ENCODE measurements at regions not wholly inside any gene's neighbourhood (a gene's known extent, or its start where the extent isn't known, plus 50 kb on each side); places are given as distances from the start of the nearest gene placed in this dataset.

DNA sequence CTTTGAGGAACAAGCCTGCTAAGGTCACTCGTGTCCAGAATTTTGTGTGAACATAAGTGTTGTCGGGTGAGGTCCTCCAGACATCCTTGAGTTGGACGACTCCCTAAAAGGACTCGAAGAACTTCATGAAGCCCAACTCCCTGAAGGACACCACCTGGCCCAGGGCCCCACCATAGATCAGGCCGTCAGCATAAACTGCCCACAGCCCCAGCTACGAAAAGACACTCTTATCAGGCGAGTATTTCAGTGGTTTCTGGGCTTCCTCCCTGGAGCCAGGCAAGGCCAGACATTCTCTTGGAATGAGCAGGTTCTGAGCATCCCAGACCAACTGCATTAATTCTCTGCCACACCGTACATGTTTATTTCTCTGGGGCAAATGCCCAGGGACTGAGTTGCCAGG lies 170.1 kb downstream of the IGLL1 start:
- no peak for DNase-seq (ENCODE audit: low spot score)

DNA sequence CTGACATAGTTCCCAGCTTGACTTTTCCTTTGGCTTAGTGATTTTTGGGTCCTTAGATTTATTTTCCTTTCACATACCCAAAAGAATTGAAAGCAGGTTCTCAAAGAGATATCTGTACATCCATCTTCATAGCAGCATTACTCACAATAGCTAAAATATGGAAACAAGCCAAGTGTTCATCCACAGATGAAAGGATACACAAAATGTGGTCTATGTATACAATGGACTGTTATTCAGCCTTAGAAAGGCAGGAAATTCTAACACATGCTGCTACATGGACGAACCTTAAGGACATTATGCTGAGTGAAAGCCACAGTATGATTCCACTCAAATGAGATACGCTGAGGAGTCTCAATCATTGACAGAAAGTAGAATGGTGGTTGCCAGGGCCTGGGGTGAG lies 171.8 kb downstream of the IGLL1 start:
- DNase-seq (ENCODE audit: low spot score) = no peak

DNA sequence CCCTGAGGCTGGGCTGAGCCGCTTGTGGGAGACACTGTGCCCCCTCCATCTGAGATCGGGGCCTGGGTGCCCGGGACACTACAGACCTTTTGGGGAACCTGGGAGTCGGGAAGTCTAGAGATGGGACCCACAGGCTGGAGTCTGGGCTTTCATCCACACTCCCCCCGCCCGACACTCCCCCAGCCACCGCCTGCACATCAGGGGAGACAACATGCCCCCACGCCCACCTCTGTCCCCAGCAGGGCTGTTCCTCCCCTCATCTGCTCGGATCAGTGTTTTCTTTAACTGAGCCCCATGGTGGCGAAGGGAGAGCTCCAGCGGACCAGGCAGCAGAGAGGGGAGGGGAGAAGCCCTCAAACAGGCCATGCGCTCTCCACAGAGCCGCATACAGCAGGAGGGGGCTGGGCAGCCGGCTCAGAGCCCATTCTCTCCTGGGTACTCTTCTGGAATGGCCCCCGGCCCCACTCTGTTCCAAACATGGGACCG lies 174.7 kb downstream of the IGLL1 start:
- no peak for DNase-seq (ENCODE audit: low spot score)

DNA sequence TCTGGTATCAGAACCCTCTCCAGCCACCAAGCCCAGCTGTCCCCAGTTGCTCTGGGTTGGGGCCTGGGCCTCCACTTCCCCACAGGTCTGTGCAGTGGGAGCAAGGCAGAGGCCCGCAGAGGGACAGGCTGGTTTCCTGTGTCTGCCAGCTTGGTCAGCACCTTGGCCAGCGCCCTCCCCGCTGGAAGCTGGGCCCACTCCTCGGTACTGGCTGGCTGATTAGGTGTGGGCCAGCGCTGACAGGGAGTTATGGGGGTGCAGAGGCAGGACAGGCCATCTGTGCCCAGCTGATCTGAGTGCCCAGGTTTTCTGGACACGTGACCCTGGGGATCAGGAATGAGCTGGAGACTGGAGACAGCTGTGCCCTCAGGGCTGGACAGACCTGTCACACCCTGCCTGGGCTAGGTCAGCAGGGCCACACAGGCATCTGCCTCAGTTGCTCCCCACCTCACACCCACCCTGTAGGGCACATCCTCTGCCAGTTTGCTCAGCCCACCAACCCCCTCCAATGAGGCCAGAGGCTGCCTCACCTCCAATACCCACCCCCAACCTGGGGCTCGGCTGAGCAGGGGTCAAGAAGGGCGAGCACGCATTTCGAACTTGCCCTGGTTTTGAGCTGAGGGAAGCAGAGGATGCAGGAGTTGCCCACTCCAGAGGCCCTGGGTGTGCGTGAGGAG lies 175.3 kb downstream of the IGLL1 start:
- DNase-seq (ENCODE audit: low spot score) = no peak

DNA sequence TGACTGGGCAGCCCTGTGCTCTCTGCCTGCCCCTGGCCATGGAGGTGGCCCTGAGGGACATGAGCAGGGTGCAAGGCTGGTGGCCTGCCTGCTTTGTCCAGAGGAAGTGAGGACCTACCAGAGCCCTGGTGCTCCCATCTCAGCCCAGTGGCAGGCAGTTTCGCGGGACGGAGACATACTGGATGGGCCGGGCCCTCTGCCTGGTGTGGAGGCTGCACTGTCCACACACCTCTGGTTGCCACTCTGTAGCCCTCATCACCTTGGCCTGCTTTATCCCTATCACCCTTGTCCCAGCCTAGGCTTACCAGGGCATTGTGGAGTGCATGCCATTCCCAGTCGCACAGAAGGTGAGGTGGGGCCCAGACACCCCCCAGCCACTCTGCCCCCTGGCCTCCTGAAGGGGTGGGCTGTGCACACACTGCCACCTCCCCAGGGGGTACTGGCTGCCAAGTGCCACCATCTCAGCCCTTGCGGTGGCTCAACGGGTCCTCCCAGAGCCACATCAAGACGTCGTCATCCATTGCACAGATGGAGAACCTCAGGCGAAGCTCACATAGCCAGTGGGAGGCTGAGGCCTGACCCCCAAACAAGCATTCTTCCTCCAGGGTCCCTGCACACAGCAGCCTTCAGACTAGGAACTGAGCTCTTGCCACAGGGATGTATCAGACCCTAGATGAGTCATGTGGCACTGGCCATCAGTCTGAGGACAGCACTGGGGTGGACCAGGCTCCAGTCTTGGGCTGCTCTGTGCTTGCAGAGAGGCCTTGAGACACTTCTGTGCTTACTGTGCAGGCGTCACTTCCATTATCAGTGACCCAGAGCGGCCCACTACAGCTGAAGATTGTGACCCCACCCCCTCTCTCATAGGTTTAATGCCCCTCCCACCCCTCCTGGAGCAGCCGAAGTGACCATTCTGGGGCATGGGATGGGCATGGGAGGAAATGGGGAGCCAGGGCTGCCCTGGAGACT lies 176.1 kb downstream of the IGLL1 start:
- no peak for DNase-seq (ENCODE audit: low spot score)

DNA sequence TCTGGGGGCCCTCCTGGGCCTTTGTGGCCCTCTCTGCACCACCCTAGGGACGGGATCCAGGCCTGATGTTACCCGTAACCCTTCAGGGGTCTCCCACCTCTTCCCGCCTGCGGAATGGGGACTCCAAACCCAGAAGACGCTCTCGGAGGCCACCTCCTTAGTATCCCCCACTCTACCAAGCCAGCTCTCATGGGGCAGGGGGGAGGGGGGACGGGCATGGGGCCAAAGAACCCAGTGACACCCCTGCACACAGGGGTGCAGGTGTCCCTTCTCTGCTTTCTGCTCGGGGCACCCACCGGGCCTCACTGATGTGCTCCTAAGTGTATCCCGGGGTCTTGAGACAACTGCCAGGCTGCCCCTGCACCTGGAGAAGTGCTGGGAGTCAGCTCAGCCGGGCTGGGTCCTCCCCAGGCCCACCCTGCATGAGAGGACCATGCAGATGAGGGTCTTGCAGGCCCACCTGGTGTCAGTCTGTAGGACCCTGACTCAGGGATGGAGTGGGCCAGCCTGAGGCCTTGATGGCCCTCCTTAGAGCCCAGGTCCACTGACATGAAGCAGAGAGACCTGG lies 176.9 kb downstream of the IGLL1 start:
- no peak for DNase-seq (ENCODE audit: low spot score)

DNA sequence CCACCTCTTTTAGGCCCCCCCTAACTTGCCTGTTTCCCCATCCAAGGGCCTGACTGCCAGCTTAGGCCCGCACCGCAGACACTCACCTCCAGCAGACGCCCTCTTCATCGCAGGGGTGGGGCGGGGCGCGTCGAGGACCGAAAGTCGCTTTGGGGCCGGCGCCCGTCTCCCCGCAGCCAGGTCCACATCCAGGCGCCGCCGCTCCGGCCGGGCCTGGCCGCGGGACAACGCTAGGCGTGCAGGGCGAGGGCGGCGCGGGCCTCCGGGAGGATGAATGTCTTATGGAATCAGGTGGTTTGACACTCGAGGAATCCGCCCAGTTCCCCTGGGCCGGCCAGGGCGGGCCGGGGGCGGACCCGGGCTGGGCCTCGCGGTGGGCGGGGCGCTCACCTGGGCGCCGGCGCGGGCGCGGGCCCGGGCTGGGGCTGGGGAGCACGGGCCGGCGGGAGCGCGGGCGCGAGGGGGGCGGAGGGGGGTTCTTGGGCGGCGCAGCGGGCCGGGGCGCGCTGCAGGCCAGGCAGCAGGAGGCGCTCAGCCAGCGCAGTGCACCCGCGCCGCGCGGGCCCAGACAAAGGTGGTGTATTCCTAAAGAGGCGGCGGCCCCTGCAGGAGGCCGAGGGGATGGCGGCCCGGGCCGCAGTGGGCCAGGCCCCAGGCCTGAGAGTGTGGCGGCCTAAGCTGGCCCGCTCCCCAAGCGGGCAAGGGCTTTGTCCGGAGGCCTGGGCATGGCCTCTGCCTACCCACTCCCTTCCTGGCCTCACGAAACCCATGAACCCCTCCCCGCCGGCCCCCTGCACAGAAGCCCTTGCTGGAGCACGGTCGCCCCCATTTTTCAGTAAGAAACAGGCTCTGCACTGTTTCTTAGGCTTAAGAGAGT lies 177.6 kb downstream of the IGLL1 start:
- no peak for DNase-seq (ENCODE audit: low spot score)

DNA sequence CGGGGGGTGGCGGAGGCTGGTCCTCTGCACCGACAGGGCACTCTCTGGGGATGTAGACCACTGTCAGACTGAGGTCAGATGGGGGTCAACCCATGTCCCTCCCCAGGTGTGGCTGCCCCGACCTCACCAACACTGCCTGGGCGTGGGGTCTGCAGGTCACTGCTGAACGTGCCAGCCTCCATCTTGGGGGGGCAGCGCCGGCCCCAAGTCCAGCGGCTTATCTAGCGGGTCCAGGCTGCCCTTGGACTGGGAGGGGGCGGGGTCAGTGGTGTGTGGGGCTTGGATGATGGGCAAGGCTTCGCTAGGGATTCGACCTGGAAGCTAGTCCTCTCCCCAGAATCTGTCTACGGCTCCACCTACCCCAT lies 178.2 kb downstream of the IGLL1 start:
- no peak for DNase-seq (ENCODE audit: low spot score)

DNA sequence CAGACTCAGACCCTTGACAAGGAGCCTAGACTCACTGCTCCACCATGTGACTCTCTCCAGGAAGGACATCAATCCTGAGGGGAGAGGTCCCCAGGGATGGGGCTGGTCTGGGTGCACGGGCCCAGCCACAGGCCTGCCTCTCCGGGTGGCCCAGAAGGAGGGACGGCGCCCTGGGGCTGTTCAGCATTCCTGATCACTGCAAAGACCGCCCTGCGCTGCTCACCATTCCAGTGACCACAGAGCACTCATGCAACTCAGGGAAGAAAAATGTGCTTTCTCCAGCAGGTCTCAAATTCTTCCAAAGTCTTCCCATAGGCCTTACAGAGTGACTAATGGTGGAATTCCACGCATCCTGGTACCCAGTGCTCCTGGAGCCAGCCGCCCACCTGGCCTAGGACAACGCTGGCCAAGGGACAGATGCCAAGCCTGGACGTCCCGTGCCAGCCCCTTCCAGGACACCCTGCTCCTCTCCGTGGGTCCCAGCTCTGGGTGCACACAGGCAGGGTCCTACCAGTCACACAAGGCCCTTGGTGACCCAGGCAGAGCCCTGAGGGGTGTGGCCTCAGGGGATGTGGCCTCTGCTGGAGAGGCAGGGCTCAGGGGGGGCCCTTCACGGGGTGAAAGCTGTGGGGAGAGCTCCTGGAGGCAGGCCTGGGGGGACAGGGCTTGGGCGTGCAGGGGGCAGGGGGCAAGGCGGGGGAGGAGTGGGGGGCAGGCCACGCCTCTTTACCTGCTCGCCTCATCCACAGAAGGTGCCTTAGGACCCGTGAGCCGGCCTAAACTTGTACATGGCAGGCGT lies 178.8 kb downstream of the IGLL1 start:
- DNase-seq (ENCODE audit: low spot score) = no peak

DNA sequence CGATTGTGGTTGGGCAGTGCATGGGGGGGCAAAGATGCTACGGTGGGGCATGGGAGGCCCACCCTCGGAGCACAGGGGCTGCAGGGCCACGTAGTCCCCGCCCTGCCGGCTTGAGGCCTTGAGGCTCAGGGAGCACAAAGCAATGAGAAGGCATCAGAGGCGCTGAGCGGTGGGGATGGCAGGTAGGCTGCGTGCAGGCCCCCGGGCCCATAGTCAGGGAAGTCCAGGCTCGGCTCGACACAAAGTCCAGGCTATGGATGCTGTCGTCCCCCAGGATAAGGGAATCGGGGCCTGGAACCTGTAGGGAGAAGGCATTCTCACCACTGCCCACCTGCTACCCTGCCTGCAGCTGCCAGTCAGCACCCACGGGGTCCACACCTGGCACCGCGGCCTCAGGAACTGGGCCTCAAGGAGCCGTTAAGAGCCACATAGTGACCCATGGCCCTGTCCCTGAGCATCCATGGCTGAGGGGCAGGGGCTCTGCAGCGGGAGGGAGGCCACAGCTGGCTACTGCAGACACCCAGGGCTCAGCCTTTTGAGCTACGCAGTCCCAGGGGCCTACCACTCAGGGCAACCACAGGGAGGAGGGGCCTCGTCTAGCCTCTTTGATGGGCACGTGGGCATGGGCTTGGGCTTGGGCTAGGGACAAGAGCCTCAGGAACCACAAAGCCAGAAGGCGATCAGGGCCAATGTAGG lies 179.7 kb downstream of the IGLL1 start:
- DNase-seq (ENCODE audit: low spot score) = no peak

DNA sequence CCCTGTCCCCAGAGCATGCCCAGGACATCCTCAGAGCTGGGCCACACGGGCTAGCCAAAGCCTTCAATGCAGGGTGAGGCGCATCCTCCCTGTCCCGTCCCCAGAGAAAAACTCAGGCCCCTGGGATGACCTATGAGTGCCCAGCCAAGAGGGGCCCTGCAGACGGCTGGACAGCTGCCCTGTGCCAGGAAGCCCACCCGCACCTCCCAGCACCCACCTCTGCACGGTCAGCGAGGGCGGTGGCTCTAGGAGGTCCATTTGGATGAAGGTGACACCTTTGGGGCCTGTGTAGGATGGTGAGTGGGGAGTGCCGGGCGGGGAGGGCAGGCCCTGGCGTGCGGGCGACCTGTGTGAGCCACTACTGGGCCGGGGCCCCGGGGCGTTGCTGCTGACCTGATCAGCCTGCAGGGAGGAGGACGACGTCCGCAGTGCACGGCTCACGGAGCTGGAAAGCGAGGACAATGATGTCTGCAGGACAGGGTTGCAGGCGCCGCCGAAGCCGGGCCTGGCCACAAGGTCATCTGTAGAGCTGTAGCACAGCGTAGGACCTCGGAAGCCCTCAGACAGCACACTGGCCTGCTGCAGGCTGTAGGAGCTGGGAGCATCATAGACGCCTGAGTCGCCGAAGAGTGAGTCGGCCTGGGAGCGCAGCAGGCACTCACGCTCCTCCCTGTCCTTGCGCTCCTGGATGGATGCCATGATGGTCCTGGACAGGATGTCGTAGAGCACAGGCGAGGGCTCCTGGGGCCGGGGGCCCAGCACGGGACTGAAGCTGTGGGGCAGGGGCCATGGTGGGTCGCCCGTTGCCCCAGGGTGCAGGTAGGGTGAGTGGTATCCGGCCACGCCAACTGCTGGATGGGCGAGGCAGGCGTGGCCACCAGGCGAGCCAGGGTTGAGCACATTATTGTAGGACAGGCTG lies 180.5 kb downstream of the IGLL1 start:
- DNase-seq (ENCODE audit: low spot score) = no peak

DNA sequence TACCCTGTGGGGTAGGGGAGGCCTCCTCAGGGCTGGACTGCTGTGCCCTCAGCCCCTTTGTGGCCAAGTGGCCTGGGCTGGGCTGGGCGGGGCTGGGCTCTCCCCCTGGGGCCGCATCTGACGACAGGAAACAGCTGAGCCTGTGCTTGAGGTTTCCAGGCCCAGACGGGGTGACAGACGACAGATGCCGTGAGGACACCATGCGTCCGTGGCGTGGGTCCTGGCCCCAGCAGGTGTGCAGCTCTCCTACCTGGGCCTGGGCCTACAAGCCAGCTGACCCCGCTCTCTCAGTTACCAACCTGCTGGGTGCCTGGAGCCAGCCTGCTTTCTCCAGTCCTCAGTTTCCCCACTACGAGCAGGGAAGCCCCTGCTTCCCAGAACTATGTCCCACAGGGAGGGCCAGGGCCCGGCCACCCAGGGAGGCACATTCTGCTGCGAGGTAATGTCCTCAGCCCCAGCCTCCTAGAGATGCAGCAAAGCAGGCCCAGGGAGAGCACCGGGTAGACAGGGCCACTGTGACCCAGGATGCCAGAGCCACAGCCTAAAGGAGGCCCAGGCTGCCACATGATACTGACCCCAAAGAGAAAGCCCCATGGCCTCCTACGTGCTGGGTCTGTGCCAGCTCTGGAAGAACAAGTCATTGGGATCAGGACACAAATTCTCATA lies 181.3 kb downstream of the IGLL1 start:
- DNase-seq (ENCODE audit: low spot score) = no peak

DNA sequence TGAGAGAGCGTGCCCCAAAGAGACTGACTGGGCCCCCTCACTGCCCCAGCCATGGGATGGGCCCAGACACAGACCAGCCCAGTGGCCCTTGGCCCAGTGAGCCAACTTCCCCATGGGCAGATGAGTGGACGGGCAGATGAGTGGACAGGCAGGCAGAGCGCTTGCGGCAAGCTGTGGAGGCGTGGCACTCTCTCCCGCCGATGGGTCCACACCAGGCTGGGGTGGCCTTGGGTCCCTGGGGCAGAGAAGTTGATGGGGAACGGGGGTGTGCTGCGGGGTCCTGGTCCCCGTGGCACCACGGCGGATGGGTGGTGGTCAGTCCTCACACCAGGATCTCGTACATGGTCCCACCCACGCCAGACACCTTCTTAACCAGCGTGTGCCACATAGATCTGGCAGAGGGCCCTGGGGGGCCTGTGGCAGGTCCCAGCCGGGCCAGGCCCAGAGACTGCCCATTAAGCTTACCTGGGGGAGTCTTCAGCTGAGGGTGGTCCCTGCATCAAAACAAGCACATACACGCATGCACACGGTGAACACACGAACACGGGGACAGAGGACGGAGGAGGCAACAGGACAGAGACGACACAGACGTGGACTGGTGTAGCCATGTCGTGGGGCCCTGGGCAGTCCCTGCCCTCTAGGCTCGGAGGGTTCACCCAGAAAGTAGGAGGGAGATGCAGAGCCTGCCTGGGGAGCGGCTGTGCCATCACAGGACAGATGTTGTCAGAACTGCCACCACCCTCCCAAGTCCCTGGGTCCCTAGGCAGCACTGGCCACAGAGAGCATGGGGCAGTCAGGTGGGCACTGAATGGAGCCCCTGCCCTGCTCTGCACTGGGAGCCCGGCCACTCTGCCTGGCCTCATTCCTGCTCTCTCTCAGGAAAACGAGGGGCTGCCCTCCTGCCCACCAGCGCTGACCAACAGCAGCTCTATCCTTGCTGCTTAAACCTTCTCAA lies 182.2 kb downstream of the IGLL1 start:
- DNase-seq (ENCODE audit: low spot score) = no peak

DNA sequence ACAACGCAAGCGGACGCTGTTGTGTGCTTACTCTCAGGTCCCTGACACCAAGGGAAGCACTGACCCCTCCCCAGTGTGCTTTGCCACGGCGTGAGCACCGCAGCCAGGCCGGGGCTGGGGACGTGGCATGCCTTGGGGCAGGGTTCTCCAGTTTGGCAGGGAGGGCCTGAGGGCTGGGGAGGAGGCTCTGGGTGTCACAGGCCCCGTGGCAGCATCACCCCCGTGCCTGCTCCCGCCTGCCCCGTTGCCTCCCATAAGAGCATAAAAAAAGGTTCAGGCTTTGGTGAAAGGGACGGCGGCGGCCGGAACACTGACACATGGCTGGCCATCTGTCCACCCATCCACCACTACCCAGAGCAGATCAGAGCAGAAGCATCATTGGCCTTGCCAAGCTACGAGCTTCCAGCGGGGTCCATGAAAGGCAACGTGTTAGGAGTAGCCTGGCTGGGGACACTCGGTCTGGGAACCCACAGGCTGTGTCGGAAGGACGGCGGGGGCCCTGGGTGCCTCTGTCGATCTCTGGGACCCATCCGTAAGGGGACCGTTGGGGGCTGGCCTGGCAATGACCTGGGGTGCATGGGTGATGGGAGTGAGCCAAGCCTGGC lies 183.0 kb downstream of the IGLL1 start:
- DNase-seq (ENCODE audit: low spot score) = no peak

DNA sequence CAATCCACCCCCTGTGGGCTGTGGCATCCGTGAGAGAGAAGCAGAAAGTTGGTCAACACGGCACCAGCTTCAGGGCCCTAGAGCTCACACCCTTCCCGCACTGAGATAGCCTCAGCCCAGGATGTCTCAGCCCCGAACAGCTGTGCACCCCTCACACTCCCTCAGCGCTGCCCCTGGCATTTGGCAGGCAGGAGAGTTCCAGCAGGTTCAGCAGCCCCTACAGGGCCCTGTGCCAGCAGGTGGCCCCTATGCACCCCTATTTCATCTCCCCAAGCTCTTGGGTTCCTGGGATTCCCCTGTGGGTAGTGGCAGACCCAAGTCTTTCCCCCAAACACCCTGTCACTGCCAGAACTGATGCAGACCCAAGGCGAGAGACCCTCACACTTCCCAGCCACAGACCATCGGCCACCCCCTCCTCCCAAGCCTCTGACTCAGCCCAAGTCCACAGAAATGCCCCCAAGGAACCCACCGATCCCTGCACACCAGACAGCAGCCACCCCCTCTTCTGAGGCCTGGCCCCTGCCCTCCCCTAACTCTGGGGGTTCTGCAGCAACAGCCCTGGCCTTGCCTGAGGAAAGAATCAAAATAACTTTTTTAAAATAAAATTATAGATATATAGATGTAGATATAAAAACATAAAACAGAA lies 183.6 kb downstream of the IGLL1 start:
- DNase-seq (ENCODE audit: low spot score) = no peak

DNA sequence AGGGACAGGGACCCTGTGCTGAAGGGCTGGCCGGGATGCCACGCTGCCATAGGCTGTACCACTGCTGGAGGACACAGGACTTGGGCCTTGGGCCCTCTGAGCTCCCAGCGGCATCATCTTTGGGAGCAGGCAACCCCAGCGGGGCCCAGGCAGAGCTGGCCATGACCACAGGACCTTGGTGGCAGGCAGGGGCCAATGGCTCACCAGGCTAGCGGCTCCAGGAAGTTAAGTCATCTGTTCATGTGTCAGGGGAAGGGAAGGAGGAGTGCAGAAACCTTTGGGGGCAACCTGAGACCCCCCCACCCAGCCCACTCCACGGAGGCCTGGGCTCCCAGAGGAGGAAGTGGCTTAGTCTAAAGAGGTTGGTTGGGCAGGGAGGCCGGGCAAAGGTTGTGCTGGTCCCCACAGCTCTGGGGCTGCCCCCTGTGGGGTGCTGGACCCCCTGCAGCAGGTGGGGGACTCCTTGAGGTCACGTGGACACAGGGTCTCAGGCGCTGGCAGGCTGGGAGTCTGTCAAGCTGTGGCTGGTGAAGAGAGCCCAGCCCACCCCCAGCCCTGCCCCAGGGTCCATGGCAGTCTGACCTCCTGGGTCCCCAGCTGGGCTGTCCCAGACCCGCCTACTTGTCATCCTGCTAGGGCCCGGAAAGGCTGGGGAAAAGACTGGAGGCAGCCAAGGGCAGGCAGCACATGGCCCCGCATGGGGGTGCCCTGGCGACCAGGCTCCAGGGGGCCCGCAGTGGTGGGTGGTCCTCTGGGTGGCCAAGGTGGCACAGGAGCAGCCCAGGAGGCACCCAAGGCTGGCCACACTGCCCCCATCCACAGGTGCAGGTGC lies 184.3 kb downstream of the IGLL1 start:
- DNase-seq (ENCODE audit: low spot score) = no peak

All from hematopoietic multipotent progenitor cell treated with erythropoietin and hydrocortisone succinate and interleukin-3 and kit ligand, for 17 days (in vitro differentiated cells).